GM12878 (cell line): ENCODE measurements at regions not wholly inside any gene's neighbourhood (a gene's known extent, or its start where the extent isn't known, plus 50 kb on each side); places are given as distances from the start of the nearest gene placed in this dataset.

ENCODE experiments used
- ATAC-seq: fragments of 200-7000 bp; cut with Tn5 transposase; 3 replicates; pipeline ENCODE4 v1.9.1; 2020; ENCODE audit warnings: mild to moderate bottlenecking, moderate library complexity
- BruUV-seq: library from RNA; stranded (reverse); fragments of 400-500 nt; replicated peaks from 2 replicates; lab custom pipeline; 2021; lab: Mats Ljungman, UMichigan
- CTCF ChIA-PET: fragments of 300-600 bp; sonication (Branson Sonifier 250); formaldehyde crosslinking; extraction: SDS; loops from one replicate; lab custom pipeline; 2021; ENCODE audit warnings: inconsistent platforms; lab: Yijun Ruan, JAX
- POLR2A ChIA-PET: fragments of 350-600 bp; formaldehyde crosslinking; extraction: SDS; loops from one replicate; lab custom pipeline; 2021; ENCODE audit warnings: inconsistent platforms; lab: Charles Lee
- RAD21 ChIA-PET: fragments of 300-600 bp; sonication (Branson Sonifier 250); formaldehyde crosslinking; loops from one replicate; lab custom pipeline; 2023; ENCODE audit warnings: antibody characterized with exemption; ENCODE audit not compliant: unreplicated experiment; lab: Charles Lee
- SMC1A ChIA-PET: fragments of 300-600 bp; sonication (Branson Sonifier 250); formaldehyde crosslinking; loops from one replicate; lab custom pipeline; 2023; ENCODE audit not compliant: unreplicated experiment, uncharacterized antibody; lab: Charles Lee
- DNase-seq: peaks from one replicate; pipeline ENCODE4 v3.0.0-alpha.2; 2011; ENCODE audit warnings: low read depth, low spot score
- FAIRE-seq: peaks from 3 replicates; lab custom pipeline; 2011; peaks lifted over from hg19 to GRCh38; lab: Jason Lieb, UNC
- H2AFZ ChIP-seq: 2 replicates; pipeline ENCODE4 v1.6.0; 2011; ENCODE audit warnings: low read depth, low read length, control low read depth; ENCODE audit not compliant: control insufficient read depth
- H3K27ac ChIP-seq: 2 replicates; pipeline ENCODE4 v1.5.1; 2011; ENCODE audit warnings: control low read depth; ENCODE audit not compliant: control insufficient read depth, insufficient read depth
- H3K27me3 ChIP-seq, 2 experiments: replicated peaks in 1 of 2; 2 replicates each; pipeline versions ENCODE4 v1.6.0 to v1.6.1; 2011; ENCODE audit warnings: low read length in 1 of 2; ENCODE audit not compliant: control insufficient read depth in 2 of 2, insufficient read depth in 2 of 2
- H3K36me3 ChIP-seq, 2 experiments: 2 replicates each; pipeline ENCODE4 v1.5.1; 2011; ENCODE audit warnings: low read length in 1 of 2; ENCODE audit not compliant: control insufficient read depth in 2 of 2, insufficient read depth in 2 of 2
- H3K4me1 ChIP-seq: 2 replicates; pipeline ENCODE4 v1.6.1; 2011; ENCODE audit warnings: mild to moderate bottlenecking, low read length, moderate library complexity, mixed read lengths; ENCODE audit not compliant: control insufficient read depth, insufficient read depth
- H3K4me2 ChIP-seq: 2 replicates; pipeline ENCODE4 v1.6.0; 2011; ENCODE audit warnings: control low read depth; ENCODE audit not compliant: control insufficient read depth, insufficient read depth
- H3K4me3 ChIP-seq: fragments of 200-600 bp; sonication (generic); 2 replicates; pipeline ENCODE4 v1.5.1; 2016
- H3K79me2 ChIP-seq: 2 replicates; pipeline ENCODE4 v1.6.0; 2011; ENCODE audit warnings: low read length; ENCODE audit not compliant: control insufficient read depth, insufficient read depth
- H3K9ac ChIP-seq: 2 replicates; pipeline ENCODE4 v1.8.0; 2011; ENCODE audit warnings: low read length, control low read depth, mixed read lengths; ENCODE audit not compliant: control insufficient read depth, insufficient read depth
- H3K9me3 ChIP-seq: replicated peaks from 3 replicates; pipeline ENCODE4 v1.5.1; 2011; ENCODE audit warnings: mild to moderate bottlenecking, low read length; ENCODE audit not compliant: control insufficient read depth, insufficient read depth
- H4K20me1 ChIP-seq: 2 replicates; pipeline ENCODE4 v1.6.0; 2011; ENCODE audit not compliant: control insufficient read depth, insufficient read depth
- ATF2 ChIP-seq: IDR thresholded peaks from 2 replicates; pipeline ENCODE4 v1.6.1; 2012; ENCODE audit warnings: low read length, inconsistent platforms
- BCL11A ChIP-seq: IDR thresholded peaks from 2 replicates; pipeline ENCODE4 v1.6.1; 2011; ENCODE audit warnings: low read depth, low read length
- CHD4 ChIP-seq: fragments of 200-600 bp; sonication (generic); IDR thresholded peaks from 2 replicates; pipeline ENCODE4 v1.6.1; 2016; ENCODE audit warnings: mild to moderate bottlenecking
- CREM ChIP-seq: IDR thresholded peaks from 2 replicates; pipeline ENCODE4 v1.6.1; 2014; ENCODE audit warnings: antibody characterized with exemption, low read depth
- GATAD2B ChIP-seq: fragments of 450-650 bp; conservative IDR thresholded peaks from 2 replicates; pipeline ENCODE4 v1.6.1; 2017; ENCODE audit warnings: low read depth, mild to moderate bottlenecking, moderate library complexity
- KDM1A ChIP-seq: fragments of 200-600 bp; sonication (generic); IDR thresholded peaks from 2 replicates; pipeline ENCODE4 v1.6.1; 2016; ENCODE audit warnings: borderline replicate concordance
- MTA3 ChIP-seq: IDR thresholded peaks from 2 replicates; pipeline ENCODE4 v1.6.1; 2012; ENCODE audit warnings: low read length, inconsistent platforms, borderline replicate concordance
- SMARCA5 ChIP-seq: fragments of 450-650 bp; IDR thresholded peaks from 2 replicates; pipeline ENCODE4 v1.6.1; 2017; ENCODE audit warnings: mild to moderate bottlenecking
- TARDBP ChIP-seq: IDR thresholded peaks from 2 replicates; pipeline ENCODE4 v1.6.1; 2016; ENCODE audit warnings: borderline replicate concordance
- TBL1XR1 ChIP-seq: IDR thresholded peaks from 2 replicates; pipeline ENCODE4 v1.6.1; 2012; ENCODE audit warnings: low read depth, low read length, improper control_type of control experiment
- TCF3 ChIP-seq: IDR thresholded peaks from 2 replicates; pipeline ENCODE4 v1.6.1; 2012; ENCODE audit warnings: low read depth, mild to moderate bottlenecking, low read length, borderline replicate concordance; ENCODE audit not compliant: insufficient read depth
- ZNF687 ChIP-seq: fragments of 450-650 bp; IDR thresholded peaks from 2 replicates; pipeline ENCODE4 v1.6.1; 2017; ENCODE audit warnings: mild to moderate bottlenecking, moderate library complexity
- WGBS: methylation state at CpG from one replicate; pipeline ENCODE4 v1.1.6; 2016; ENCODE audit warnings: low lambda C conversion rate; ENCODE audit not compliant: insufficient replicate concordance, insufficient coverage; ENCODE audit errors: missing lambda C conversion rate; 5-methylcytosine and 5-hydroxymethylcytosine counted together
- in situ Hi-C: fragments of 300-500 bp; cut with MboI; formaldehyde crosslinking; loops from 9 replicates; pipeline ENCODE4 v1.14.3; 2018; ENCODE audit warnings: mixed read lengths
- intact Hi-C: fragments of 100-400 bp; cut with micrococcal nuclease; formaldehyde crosslinking; loops from one replicate; pipeline ENCODE4 v1.14.2; 2022; ENCODE audit not compliant: unreplicated experiment

- in situ Hi-C loops, result no loop called here
- Histone ChIP-seq H3K9me3 (no peaks in the 10 kb centered on the region), H3K9ac (no peak overlapping the region), H3K27me3 (no peaks in the 10 kb centered on the region), H3K4me3 (no peak overlapping the region), H3K36me3 (no peaks in the 10 kb centered on the region), H3K4me2 (no peak overlapping the region), H3K4me1 (no peaks in the 10 kb centered on the region), H2AFZ (no peak overlapping the region), H4K20me1 (no peaks in the 10 kb centered on the region), H3K79me2 (no peaks in the 10 kb centered on the region), H3K27ac (no peak overlapping the region)
- TF ChIP-seq MTA3 (no peak), TBL1XR1 (no peak), GATAD2B (no peak), TARDBP (no peak)
- POLR2A ChIA-PET, result no interaction called here
- DNase-seq, result no peak
- intact Hi-C loops, result no loop called here
- RAD21 ChIA-PET, result no interaction called here
- WGBS, result 10% methylated on average over 5 of the region's 5 CpGs
- no TSS peak for BruUV-seq
- CTCF ChIA-PET, result no interaction called here
- no peak for ATAC-seq
- FAIRE-seq, result no peak
- SMC1A ChIA-PET, result no interaction called here
These were observed 388.5 kb upstream of the C1orf87 start for GRCh38 chr1:60461925-60462595.

GRCh38 chr1:60458111-60458510 is 384.5 kb upstream of the C1orf87 start:
- in situ Hi-C loops (no loop called here), intact Hi-C loops (no loop called here)
- no peak overlapping the region for H3K4me2 ChIP-seq
- no peaks in the 10 kb centered on the region for H4K20me1 ChIP-seq
- FAIRE-seq (no peak), ATAC-seq (no peak), DNase-seq (no peak)
- H3K36me3 ChIP-seq, result no peaks in the 10 kb centered on the region
- no peaks in the 10 kb centered on the region for H3K9me3 ChIP-seq
- H3K4me3 ChIP-seq, result no peak overlapping the region
- WGBS, result 78% methylated on average over 1 of the region's 1 CpG
- ChIA-PET RAD21 (no interaction called here), CTCF (no interaction called here), SMC1A (no interaction called here), POLR2A (no interaction called here)
- H3K4me1 ChIP-seq, result no peaks in the 10 kb centered on the region
- no peak for TF ChIP-seq KDM1A
- no peak for TF ChIP-seq CHD4
- TF ChIP-seq SMARCA5, result no peak
- TF ChIP-seq TCF3, result no peak
- no peak for TF ChIP-seq ZNF687
- TF ChIP-seq BCL11A, result no peak
- no peak for TF ChIP-seq CREM
- TF ChIP-seq MTA3, result no peak
- no peak for TF ChIP-seq ATF2
- no peak overlapping the region for H2AFZ ChIP-seq
- no peaks in the 10 kb centered on the region for H3K27me3 ChIP-seq
- no peak overlapping the region for H3K27ac ChIP-seq
- BruUV-seq, result no TSS peak
- H3K79me2 ChIP-seq, result no peaks in the 10 kb centered on the region
- no peak overlapping the region for H3K9ac ChIP-seq
